Coronary artery (tissue), 2 donors: ENCODE measurements at regions not wholly inside any gene's neighbourhood (a gene's known extent, or its start where the extent isn't known, plus 50 kb on each side); places are given as distances from the start of the nearest gene placed in this dataset.

Experiments
- DNase-seq: peaks from one replicate; pipeline ENCODE4 v3.0.0-alpha.2; 2017; ENCODE audit warnings: low spot score
- H3K27ac ChIP-seq, 2 donors: fragments of 200-600 bp; sonication (generic); one replicate each; pipeline ENCODE4 v1.5.1; 2016 to 2019
- H3K4me3 ChIP-seq: fragments of 200-600 bp; sonication (generic); 2 replicates; pipeline ENCODE4 v1.5.1; 2016; ENCODE audit warnings: mild to moderate bottlenecking, moderate library complexity
- TF ChIP-seq, protein P1 (sequence below): fragments of 200-600 bp; sonication (generic); IDR thresholded peaks from one replicate; pipeline ENCODE4 v1.5.1; 2019; ENCODE audit warnings: antibody characterized with exemption

DNA sequence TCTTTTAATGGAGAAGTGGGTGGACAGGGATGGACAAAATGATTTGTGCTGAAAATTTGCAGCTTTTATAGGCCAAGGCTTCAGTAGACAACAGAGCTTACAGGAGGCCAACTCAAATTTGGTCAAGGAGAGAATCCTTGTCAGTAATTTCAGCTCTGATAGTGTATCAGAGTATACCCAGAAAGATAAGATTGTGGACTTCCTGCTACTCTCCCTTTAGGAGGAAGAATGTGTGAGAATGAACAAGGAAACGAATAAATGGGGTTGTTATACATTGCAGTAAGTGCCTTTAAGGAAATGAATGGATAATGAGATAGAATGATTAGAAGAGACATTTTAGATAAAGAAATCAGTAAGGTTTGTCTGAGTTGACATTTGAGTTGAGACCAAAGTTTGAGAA lies 519.9 kb downstream of the UTRN start:
- Histone ChIP-seq H3K27ac (no peak overlapping the region), H3K4me3 (no peak overlapping the region)
- TF ChIP-seq, protein P1, sequence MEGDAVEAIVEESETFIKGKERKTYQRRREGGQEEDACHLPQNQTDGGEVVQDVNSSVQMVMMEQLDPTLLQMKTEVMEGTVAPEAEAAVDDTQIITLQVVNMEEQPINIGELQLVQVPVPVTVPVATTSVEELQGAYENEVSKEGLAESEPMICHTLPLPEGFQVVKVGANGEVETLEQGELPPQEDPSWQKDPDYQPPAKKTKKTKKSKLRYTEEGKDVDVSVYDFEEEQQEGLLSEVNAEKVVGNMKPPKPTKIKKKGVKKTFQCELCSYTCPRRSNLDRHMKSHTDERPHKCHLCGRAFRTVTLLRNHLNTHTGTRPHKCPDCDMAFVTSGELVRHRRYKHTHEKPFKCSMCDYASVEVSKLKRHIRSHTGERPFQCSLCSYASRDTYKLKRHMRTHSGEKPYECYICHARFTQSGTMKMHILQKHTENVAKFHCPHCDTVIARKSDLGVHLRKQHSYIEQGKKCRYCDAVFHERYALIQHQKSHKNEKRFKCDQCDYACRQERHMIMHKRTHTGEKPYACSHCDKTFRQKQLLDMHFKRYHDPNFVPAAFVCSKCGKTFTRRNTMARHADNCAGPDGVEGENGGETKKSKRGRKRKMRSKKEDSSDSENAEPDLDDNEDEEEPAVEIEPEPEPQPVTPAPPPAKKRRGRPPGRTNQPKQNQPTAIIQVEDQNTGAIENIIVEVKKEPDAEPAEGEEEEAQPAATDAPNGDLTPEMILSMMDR, result no peak
- DNase-seq, result no peak

DNA sequence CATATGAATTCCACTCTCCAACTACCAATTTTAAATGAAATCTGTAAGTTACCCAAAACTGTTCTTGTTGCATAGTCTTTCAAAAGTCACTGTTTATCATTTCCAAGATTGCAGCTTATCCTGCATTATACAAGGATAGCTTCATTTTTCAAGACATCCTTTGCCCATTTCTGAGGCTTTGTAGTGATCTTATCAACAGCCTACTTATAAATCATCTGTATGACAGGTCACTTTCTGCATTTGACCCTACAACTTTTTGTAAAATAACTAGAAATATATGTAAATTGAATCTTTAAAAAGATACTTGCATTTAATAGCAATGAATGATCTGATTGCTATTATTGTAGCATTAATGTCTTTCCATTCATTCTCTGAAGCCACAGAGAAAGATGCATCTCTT lies 521.1 kb downstream of the UTRN start:
- TF ChIP-seq, protein P1, result no peak
- DNase-seq, result no peak
- Histone ChIP-seq H3K4me3 (no peak overlapping the region), H3K27ac (no peak overlapping the region)

DNA sequence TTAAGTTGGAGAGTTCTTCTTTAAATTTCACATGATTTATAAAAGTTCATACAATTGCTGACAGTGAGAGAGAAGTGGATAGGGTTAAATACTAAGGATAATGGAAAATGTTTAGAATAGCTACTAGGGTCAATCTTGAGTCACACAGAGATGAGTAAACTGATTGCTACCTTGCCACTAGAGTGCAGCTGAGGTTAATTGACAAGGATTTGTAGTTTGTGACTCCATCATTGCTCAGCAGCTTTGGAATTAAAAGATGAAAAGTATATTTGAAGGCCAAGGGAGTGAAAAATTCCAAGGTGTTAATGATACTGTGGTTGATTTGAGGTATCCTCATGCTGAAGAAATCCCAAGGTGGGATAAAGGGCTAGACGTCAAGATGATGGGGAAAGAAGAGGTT lies 524.0 kb downstream of the UTRN start:
- H3K27ac ChIP-seq, result no peak overlapping the region
- no peak overlapping the region for H3K4me3 ChIP-seq
- no peak for DNase-seq
- TF ChIP-seq, protein P1, result no peak

DNA sequence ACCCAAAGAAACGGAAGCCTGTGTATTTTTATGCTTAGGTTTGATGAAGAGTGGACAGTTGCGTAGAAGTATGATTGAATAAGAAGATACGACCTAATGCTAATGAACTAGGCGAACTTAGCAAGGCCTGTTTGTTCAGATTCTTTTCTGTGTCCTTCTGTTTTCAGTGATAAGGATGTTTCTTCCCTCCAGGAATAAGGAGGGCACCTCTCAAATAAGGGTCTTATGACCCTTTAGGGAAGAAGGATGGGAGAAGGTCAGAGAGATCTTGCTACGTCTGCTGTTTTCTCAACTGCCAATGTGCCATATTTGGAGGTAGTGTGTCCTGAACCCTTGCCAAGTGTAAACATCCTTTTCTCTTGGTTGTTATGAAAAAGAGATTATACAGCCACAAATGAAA lies 524.8 kb downstream of the UTRN start:
- H3K27ac ChIP-seq, result no peak overlapping the region
- TF ChIP-seq, protein P1, result no peak
- no peak for DNase-seq
- H3K4me3 ChIP-seq, result no peak overlapping the region

DNA sequence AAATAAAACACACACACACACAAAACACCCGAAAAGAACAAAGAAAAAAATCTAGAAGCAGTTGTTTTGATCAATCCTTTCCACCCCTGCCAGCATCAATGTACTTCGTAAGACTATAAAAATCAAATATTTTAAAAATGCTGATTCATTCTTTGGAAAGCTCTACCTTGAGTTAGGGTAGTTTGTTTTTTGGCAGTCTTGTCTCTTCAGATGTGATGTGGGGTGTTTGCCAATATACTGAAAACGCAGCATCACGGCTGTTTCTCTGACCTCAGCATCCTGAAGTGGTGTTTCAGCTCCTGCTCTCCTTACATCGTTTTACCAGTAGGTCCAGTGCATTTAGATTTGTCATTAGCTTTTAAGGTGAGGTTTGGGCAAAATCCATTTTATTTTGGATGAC lies 526.0 kb downstream of the UTRN start:
- no peak for DNase-seq
- H3K4me3 ChIP-seq, result no peak overlapping the region
- TF ChIP-seq, protein P1, result no peak
- H3K27ac ChIP-seq, result no peak overlapping the region

DNA sequence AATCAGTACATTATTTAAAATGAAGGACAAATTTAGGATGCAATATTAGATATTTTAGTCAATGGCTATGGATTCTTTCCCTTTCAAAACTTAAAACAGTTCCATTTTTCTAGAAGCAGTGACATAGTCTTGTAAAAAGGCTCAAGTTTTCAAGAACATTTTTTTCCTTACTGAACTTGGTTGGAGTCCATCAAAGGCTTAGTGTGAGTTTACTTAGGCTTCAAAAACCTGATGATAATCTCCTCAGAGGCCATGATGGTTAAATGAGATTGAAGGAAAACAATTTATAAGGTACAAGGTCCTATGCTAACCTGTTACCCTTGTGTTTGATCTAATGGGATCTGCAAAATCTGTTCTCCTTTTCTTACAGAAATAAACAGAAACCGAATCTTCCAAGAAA lies 531.8 kb downstream of the UTRN start:
- Histone ChIP-seq H3K27ac (no peak overlapping the region), H3K4me3 (no peak overlapping the region)
- TF ChIP-seq, protein P1, result no peak
- no peak for DNase-seq

DNA sequence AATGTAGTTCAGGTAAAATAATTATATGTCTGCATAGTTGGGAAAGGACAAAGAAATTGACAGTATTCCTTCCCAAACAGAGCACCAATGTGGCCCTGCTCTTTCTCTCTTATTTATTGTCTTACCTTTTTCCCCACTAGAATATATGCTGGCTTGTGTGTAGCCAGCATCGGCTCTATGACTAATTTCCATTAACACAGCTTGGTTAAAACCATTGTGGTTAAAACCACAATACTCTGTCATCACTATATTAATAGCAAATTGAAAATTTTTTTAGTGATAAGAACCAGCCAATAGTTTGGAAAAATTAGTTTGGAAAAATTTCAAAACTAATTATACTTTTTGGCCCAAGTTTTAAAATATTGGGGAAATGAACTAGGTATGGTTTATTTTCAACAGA lies 535.1 kb downstream of the UTRN start:
- TF ChIP-seq, protein P1, result no peak
- Histone ChIP-seq H3K27ac (no peak overlapping the region), H3K4me3 (no peak overlapping the region)
- no peak for DNase-seq
